ENCODE measurements at regions not wholly inside any gene's neighbourhood (a gene's known extent, or its start where the extent isn't known, plus 50 kb on each side); places are given as distances from the start of the nearest gene placed in this dataset.

GRCh38 chr9:107905308-107906020 is 415.9 kb upstream of the KLF4 start:
- Histone ChIP-seq H3K36me3 (ENCODE audit: control insufficient read depth in 2 of 2, insufficient read depth in 1 of 2, low read length in 2 of 2) (no peaks in the 10 kb centered on the region), H3K4me3 (ENCODE audit: low read depth, low read length) (no peak overlapping the region), H3K4me1 (ENCODE audit: control insufficient read depth, insufficient read depth, low read length) (no peaks in the 10 kb centered on the region), H3K9me3 (ENCODE audit: control insufficient read depth, insufficient read depth, low read depth, low read length) (no peaks in the 10 kb centered on the region), H3K27ac (ENCODE audit: extremely low read depth, low read depth, low read length) (no peak overlapping the region)
- CTCF ChIA-PET = no interaction called here
- TF ChIP-seq ZNF670 (tag by site-specific recombination; IDR thresholded peaks at IDR 0.05; ENCODE audit: low read depth) = no peak
- POLR2A ChIA-PET = no interaction called here

DNA sequence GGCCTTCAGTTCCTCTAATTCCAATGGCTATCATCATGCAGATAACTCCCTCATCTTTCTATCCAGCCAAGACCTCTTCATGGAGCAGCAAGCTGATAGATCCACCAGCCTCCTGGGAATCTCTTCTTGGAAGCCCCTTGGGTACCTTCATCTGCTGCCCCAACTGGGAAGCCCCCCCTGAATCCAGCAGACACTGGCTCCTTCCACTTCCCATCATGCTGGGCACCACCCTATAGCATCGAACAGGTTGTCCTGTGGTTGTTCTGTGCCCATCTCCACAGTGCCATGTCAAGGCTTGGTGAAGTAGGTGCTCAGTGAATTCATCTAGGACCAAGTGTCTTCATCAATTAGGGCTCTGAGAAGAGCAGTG is 410.4 kb upstream of the KLF4 start:
- TF ChIP-seq ZNF654 (tag by site-specific recombination; IDR thresholded peaks at IDR 0.05; ENCODE audit: low read depth) (no peak), OSR2 (tag by site-specific recombination; IDR thresholded peaks at IDR 0.05) (no peak), ZNF221 (tag by site-specific recombination; IDR thresholded peaks at IDR 0.05; ENCODE audit: borderline replicate concordance) (no peak), ZNF391 (tag by site-specific recombination; IDR thresholded peaks at IDR 0.05; ENCODE audit: borderline replicate concordance, low read depth) (no peak), TCF7L2 (IDR thresholded peaks at IDR 0.05; ENCODE audit: borderline replicate concordance, low read depth, low read length) (no peak), ZNF398 (tag by site-specific recombination; IDR thresholded peaks at IDR 0.05) (no peak)
- no peaks in the 10 kb centered on the region for H3K36me3 ChIP-seq (ENCODE audit: control insufficient read depth in 2 of 2, insufficient read depth in 1 of 2, low read length in 2 of 2)
- H3K4me3 ChIP-seq (ENCODE audit: low read depth, low read length) = no peak overlapping the region
- POLR2A ChIA-PET = interaction anchor here (1.0 kb wide), 1 partner anchor 13 kb away, joined by 3 read pairs; no protein-coding TSS in a partner anchor
- CTCF ChIA-PET = no interaction called here
- H3K9me3 ChIP-seq (ENCODE audit: control insufficient read depth, insufficient read depth, low read depth, low read length) = no peaks in the 10 kb centered on the region
- no peak overlapping the region for H3K27ac ChIP-seq (ENCODE audit: extremely low read depth, low read depth, low read length)
- H3K4me1 ChIP-seq (ENCODE audit: control insufficient read depth, insufficient read depth, low read length) = no peaks in the 10 kb centered on the region

- TF ChIP-seq TRIM28 (IDR thresholded peaks at IDR 0.05; ENCODE audit: borderline replicate concordance, low read length) (no peak), ZSCAN5A (tag by site-specific recombination; IDR thresholded peaks at IDR 0.05) (no peak), KLF10 (tag by site-specific recombination; IDR thresholded peaks at IDR 0.05) (no peak), ZNF664 (tag by site-specific recombination; IDR thresholded peaks at IDR 0.05) (no peak), TCF7L2 (IDR thresholded peaks at IDR 0.05; ENCODE audit: borderline replicate concordance, low read depth, low read length) (no peak), ZNF610 (tag by site-specific recombination; IDR thresholded peaks at IDR 0.05; ENCODE audit: borderline replicate concordance) (no peak), REPIN1 (tag by site-specific recombination; IDR thresholded peaks at IDR 0.05; ENCODE audit: low read depth) (no peak), ZNF621 (tag by site-specific recombination; IDR thresholded peaks at IDR 0.05) (no peak), ZNF138 (tag by site-specific recombination; IDR thresholded peaks at IDR 0.05; ENCODE audit: borderline replicate concordance) (no peak), ZNF394 (tag by site-specific recombination; IDR thresholded peaks at IDR 0.05; ENCODE audit: borderline replicate concordance) (no peak), SP2 (tag by site-specific recombination; IDR thresholded peaks at IDR 0.05) (no peak), ZBTB6 (tag by site-specific recombination; IDR thresholded peaks at IDR 0.05) (no peak)
- TF ChIP-seq, protein P1, sequence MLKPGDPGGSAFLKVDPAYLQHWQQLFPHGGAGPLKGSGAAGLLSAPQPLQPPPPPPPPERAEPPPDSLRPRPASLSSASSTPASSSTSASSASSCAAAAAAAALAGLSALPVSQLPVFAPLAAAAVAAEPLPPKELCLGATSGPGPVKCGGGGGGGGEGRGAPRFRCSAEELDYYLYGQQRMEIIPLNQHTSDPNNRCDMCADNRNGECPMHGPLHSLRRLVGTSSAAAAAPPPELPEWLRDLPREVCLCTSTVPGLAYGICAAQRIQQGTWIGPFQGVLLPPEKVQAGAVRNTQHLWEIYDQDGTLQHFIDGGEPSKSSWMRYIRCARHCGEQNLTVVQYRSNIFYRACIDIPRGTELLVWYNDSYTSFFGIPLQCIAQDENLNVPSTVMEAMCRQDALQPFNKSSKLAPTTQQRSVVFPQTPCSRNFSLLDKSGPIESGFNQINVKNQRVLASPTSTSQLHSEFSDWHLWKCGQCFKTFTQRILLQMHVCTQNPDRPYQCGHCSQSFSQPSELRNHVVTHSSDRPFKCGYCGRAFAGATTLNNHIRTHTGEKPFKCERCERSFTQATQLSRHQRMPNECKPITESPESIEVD (tag by site-specific recombination; IDR thresholded peaks at IDR 0.05) = no peak
- H3K9me3 ChIP-seq (ENCODE audit: control insufficient read depth, insufficient read depth, low read depth, low read length) = no peaks in the 10 kb centered on the region
- POLR2A ChIA-PET = no interaction called here
These were observed 409.2 kb upstream of the KLF4 start for GRCh38 chr9:107898761-107899160.

More at GRCh38 chr9:107898761-107899160, 409.2 kb upstream of the KLF4 start:
- Histone ChIP-seq H3K36me3 (ENCODE audit: control insufficient read depth in 2 of 2, insufficient read depth in 1 of 2, low read length in 2 of 2) (no peaks in the 10 kb centered on the region), H3K27ac (ENCODE audit: extremely low read depth, low read depth, low read length) (no peak overlapping the region), H3K4me1 (ENCODE audit: control insufficient read depth, insufficient read depth, low read length) (no peaks in the 10 kb centered on the region), H3K4me3 (ENCODE audit: low read depth, low read length) (no peak overlapping the region)
- CTCF ChIA-PET = interaction anchor here (1.0 kb wide), 1 partner anchor 40 kb away, joined by 3 read pairs; no protein-coding TSS in a partner anchor
